ENCODE measurements at regions not wholly inside any gene's neighbourhood (a gene's known extent, or its start where the extent isn't known, plus 50 kb on each side); places are given as distances from the start of the nearest gene placed in this dataset.

DNA sequence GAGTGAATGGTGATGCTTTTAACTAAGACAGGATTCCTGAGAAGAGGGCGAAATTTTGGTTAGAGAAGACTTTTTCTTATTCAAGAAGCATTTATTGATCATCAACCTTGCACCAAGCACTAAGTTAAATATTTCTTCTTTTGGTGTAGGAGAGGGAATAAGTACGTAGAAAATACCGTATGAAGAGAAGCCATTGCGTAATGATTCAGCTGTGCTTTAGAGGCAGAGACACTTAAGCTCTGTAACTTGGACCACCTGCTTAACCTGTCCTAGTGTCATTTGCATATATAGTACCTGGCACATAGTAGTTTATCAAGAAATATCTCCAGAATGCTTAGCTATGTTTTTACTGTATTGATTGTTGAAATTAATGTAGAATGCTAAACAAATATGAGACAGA, 430.9 kb upstream of the ZNF608 start:
- DNase-seq (ENCODE audit: low spot score) = no peak
- intact Hi-C loops (cut with DNase I) = no loop called here

DNA sequence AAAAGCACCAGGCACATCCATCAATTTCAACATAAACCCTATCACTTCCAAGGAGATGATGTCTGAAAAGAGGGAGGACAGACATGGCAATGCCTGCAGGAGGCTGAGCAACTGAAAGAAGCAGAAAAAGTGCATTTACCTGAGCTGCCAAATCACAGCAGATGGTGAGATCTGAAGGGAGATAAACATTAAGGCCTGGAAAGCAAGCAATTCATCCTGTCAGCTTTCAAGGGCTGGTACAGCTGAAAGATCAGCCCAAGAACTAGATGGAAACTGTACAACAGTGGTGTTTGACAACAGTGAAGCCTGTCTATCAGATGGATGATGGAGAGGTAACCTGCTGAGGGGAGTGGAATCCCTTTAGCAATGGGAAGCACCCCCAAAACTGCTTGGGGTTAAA, 433.2 kb upstream of the ZNF608 start:
- intact Hi-C loops (cut with DNase I) = no loop called here
- DNase-seq (ENCODE audit: low spot score) = no peak

GRCh38 chr5:125180231-125180829, 433.9 kb upstream of the ZNF608 start:
- DNase-seq (ENCODE audit: low spot score) = no peak
- intact Hi-C loops (cut with DNase I) = no loop called here

DNA sequence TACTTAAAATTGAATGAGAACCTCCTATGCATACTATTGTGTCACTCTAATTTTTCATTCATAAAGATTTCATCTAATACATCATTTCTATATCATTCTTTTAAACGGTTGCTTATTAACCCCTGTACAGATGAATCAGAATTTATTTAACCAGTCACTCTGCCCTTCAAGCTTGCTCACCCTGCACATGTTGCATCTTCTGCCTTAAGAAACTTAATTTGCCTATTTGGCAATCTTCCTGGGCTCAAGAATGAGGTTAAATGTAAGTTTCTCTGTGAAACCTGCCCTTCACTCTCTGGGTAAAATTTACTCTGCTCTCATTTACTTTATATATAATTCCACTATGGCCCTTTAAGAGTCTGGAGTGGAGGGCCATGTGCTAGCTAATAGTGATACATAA, 434.7 kb upstream of the ZNF608 start:
- intact Hi-C loops (cut with DNase I) = no loop called here
- no peak for DNase-seq (ENCODE audit: low spot score)

DNA sequence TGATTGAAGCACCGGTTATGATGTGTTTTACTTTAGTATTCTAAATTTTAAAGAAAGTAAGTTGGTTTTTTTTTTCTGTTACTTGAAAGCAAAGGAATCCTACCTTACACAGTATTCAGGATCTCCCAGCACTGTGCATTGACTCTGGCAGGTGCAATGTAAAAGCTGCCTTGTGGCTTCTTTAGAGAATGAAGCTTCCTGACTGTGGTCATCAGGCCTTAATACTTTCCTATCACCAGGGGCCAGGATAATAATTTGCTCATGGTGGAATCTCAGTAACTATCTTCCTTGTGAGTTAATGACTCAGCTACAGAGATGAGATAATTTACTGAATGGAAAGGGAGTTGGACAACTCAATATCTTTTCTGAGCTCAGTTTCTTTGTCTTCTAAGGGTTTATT, 435.5 kb upstream of the ZNF608 start:
- intact Hi-C loops (cut with DNase I) = no loop called here
- no peak for DNase-seq (ENCODE audit: low spot score)

DNA sequence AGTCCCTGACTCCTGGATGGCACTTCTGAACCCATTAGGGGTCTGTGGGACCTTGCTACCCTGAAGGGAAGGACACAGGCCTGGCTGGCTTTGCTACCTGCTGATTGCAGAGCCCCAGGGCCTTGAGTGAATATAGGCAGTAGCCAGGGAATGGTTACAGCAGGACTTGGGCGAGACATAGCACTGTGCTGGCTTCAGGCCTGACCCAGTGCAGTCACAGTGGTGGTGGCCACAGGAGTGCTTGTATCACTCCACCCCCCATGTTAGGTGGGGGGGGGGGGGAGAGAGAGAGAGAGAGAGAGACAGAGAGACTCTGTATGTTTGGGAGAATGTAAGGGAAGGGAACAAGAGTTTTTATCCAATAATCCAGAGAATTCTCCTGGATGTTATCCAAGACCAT, 439.3 kb upstream of the ZNF608 start:
- intact Hi-C loops (cut with DNase I) = no loop called here
- DNase-seq (ENCODE audit: low spot score) = no peak

- intact Hi-C loops (cut with DNase I) = no loop called here
- no peak for DNase-seq (ENCODE audit: low spot score)
Measured at GRCh38 chr5:125186911-125187375, 440.5 kb upstream of the ZNF608 start.

DNA sequence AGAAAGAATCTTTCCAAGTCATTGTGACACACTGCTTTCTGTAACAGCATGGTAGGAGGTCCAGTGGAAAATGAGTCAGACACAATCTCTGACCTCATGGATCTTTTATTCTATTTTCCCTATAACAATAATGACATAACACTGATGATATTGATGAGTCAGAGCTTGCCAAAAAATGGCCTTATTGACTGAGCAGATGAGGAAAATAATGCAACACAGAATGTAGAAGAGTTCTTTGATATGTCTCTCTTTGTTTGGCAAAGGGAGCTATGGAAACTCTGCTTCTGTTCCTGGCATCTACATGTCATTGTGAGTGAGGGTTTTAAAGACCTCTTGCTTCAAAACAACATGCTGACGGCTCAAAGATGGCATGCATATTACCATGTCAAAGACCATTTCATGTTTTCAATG, 443.1 kb upstream of the ZNF608 start:
- intact Hi-C loops (cut with DNase I) = no loop called here
- DNase-seq (ENCODE audit: low spot score) = no peak

GRCh38 chr5:125190232-125191087, 444.0 kb upstream of the ZNF608 start:
- intact Hi-C loops (cut with DNase I) = no loop called here
- DNase-seq (ENCODE audit: low spot score) = no peak

DNA sequence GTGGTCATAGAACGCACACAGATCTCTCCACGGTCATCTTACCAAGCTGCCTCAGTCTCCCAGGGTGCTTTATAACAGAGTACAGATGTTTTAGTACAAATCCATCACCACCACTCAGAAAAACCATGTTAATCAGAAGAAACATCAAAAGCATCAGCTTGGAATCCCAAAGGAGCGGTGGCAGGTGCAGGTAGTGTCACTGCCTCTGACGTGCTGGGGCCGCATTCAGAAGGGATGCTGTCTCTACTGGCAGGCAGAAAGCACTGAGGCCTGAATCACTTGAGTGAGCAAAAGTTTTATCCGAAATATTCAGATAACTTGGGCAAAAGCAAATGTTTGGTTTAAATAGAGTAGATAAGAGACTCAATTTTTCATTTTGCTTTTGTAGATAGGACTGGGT, 448.4 kb upstream of the ZNF608 start:
- DNase-seq (ENCODE audit: low spot score) = no peak
- intact Hi-C loops (cut with DNase I) = loop anchor here (5.0 kb wide), 3 partner anchors 153 to 448 kb away; partner anchors contain the start of gene ZNF608

DNA sequence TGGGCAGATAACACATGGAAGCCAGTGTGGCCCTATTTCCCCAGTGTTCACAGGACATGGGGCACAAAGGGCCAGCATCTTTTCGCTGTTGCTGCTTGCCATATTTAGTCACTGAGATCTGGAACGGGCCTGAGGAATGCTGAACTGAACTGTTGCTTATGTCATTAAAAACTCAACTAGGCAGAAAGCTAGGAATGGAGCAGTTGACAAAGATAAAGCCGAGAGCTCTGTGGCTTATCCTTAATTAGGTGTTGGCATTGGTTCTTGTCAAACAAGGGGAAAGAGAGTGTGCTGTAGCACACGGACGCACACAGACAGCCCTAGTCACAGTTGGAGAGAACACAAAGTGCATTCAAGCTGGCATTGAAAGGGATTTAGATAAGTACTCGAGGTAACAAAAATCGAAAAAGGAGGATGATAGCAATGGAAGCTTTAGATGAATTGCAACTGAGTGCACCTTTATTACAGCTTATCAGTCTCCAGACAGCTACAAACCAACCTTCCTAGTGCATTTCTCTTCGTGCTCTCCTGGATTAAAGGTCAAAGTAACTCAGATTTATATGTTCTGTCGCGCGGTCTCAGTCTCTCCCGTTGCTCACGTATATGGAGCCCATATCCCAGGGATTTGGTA, 450.2 kb upstream of the ZNF608 start:
- no peak for DNase-seq (ENCODE audit: low spot score)
- intact Hi-C loops (cut with DNase I) = loop anchor here (5.0 kb wide), 3 partner anchors 154 to 449 kb away; partner anchors contain the start of gene ZNF608

- no peak for DNase-seq (ENCODE audit: low spot score)
- intact Hi-C loops (cut with DNase I) = loop anchor here (5.0 kb wide), 3 partner anchors 155 to 450 kb away; partner anchors contain the start of gene ZNF608
Measured at GRCh38 chr5:125197321-125197720, 450.9 kb upstream of the ZNF608 start.

DNA sequence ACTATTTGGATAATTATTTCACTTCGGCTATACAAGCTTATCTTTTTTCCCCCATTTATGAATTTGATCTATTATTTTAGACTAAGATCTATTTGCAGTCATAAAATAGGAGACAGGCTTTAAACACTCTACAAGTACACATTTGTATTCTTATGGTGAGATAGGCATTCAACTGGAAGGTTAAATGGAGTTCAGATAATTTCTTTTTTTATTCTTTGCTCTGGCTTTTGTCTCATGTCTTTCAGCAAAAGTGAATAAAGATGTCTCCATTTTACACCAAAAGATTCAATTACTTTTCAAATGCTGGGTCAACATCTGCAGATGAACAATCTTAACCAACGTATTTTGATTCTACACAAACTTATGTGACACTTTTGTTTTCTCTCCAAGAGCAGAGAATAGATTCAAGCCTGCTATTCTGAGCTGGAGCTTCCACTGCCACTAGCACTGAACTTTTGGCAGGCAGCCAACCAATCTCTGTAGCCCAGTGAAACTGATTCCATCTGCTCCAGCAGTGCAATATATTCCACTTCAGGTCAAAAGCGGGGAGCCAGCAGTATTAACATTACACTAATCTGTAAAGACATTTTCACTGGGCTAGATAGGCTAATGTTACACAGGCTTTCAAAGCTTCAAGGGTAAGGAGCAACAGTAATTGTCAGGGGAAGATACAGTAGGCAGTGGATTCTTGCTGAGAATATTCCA, 452.0 kb upstream of the ZNF608 start:
- DNase-seq (ENCODE audit: low spot score) = peak; percentile 85
- intact Hi-C loops (cut with DNase I) = loop anchor here (2.0 to 5.0 kb wide), 4 partner anchors 58 to 451 kb away; partner anchors contain the start of gene ZNF608

- intact Hi-C loops (cut with DNase I) = loop anchor here (2.0 to 5.0 kb wide), 4 partner anchors 57 to 452 kb away; partner anchors contain the start of gene ZNF608
- DNase-seq (ENCODE audit: low spot score) = no peak
Measured at GRCh38 chr5:125199373-125199772, 452.9 kb upstream of the ZNF608 start.

DNA sequence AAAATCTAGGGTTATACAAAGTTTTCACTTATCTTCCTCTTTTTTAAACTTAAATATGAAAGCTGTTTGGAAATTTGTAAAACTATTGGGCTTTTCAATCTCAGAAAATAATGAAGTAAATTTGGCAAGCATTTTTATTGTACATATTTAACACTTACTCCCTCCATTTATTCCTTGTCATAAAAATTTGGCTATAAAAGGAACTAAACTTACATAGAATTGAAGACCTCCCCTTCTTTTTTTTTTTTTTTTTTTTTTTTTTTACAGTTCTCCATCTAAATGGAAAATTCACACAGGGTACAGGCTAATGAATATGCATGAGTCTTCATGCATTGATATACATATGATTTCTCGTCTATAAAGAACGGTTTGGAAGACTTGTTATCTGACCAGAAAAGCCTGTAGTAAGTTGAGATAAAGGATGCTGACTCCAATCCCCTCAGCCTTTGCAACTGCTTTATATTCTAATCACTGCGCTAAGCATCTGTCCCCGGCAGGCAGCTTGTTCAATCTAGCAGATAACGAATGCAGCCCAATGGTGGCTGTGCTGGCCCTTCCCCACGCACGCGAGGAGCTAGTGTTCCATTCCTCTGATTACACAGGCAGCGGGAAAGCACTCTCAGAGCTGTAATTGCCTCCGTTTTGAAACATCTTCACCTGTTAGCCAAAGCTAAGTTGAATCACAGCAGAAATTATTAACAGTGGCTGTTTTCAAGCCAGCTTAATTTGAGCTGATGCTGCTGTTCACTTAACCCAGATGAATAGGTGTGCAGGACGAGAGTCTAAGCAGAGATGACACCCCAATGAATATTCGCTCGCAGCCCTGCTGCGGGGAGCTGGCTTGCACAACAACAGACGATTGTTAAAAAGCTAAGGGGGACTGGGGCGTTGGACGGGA, 453.8 kb upstream of the ZNF608 start:
- no peak for DNase-seq (ENCODE audit: low spot score)
- intact Hi-C loops (cut with DNase I) = loop anchor here (2.0 to 5.0 kb wide), 4 partner anchors 57 to 453 kb away; partner anchors contain the start of gene ZNF608

DNA sequence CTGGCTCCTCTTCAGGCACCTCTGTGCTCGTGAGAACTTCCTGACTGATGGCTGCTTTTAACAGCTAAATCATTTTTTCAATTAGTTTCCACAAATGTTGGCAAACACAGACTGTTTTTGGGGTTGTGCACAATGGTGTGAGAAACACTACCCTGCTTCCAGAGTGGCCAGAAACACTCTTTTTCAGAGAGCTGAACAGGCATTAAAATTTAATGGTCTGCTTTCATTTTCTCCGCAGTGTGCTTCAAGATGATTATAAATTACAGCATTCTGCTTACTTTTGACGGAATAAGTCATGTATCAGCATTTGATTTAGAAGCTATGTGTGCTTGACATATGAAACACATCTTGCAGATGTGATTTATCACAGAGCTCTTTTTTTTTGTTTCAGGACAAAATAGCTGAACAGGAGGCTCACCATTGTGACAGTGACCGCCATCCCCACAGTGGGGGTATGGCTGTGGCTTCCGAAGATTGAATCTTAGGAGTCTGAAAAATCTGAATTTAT, 454.5 kb upstream of the ZNF608 start:
- no peak for DNase-seq (ENCODE audit: low spot score)
- intact Hi-C loops (cut with DNase I) = no loop called here

DNA sequence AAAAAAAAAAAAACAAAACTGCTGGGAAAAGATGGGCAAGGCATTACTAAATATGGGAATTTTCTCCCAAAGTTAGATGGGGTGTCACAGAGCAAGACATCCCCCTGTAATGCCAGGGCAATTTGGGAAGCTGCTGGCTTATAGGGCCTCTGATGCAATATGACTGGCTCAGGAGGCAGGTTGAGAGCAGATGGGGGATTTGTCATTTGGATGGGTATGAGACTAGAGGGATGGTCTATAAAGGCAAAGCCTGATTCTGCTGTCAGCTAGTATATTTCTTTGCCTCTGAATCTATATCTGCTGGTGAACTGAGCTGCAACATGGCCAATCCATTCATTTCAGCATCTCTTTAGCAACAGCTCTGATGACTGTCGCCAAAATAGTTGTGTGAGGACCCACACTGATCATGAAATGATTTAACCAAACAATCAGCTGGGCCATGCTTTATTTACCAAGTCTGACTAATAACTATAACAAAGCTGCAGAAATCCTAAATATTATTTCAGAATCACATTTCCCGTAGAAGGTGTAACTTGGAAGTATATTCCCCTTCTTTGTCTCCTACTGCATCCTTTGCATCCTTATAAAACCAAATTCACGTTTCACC, 455.1 kb upstream of the ZNF608 start:
- intact Hi-C loops (cut with DNase I) = no loop called here
- no peak for DNase-seq (ENCODE audit: low spot score)

DNA sequence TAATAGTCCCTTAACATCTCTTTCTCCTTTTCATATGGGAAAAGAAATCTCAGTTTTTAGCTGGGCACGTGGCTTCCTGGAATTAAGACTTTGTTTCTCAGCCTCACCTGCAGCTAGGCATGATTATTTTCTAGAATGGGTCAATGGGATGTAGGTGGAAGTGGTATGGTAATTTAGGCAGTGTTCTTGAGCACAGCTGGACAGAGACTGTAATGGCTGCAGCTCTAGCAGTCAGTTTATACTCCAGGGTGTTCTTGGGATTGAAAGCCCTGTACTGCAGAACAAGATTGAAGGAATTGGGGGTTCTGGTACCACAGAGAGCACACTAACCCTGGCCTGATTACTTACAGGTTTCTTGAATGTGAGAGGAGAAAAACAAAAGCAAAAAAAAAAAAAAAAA, 455.9 kb upstream of the ZNF608 start:
- no peak for DNase-seq (ENCODE audit: low spot score)
- intact Hi-C loops (cut with DNase I) = no loop called here
